ENCODE measurements at regions not wholly inside any gene's neighbourhood (a gene's known extent, or its start where the extent isn't known, plus 50 kb on each side); places are given as distances from the start of the nearest gene placed in this dataset.
A peak's percentile ranks its signal among the peaks of the same experiment; 100 is the strongest.
"Not testable (repeated sequence)": the region's sequence is repeated elsewhere in the genome, so short reads cannot be mapped to it uniquely, and the experiment has no call there.

DNA sequence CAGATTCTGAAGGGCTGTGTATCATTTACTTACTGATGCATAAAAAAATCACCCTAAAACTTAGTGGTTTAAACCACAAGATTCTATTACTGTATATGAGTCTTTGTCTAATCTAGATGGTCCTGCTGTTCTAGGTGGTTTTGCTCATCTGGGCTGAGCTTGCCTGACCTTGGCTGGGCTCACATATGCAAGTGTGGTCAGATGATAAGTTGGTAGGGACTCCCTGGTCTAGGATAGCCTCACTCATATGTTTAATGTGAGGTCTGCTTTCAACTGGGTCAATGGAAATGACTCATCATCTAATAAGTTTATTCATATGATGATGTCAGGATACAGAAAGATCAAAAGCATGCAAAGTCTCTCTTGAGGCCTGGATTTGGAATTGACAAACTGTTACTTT is 887.8 kb downstream of the TRHDE start:
- H3K4me1 Mint-ChIP-seq, result no peaks in the 10 kb centered on the region
- H3K4me3 Mint-ChIP-seq, result no peak overlapping the region
- DNase-seq (ENCODE audit: low spot score in 2 of 2), result no peak
- H3K36me3 Mint-ChIP-seq, result no peaks in the 10 kb centered on the region
- ATAC-seq, result no peak
- H3K9me3 Mint-ChIP-seq, result peaks cover 9% of the 10 kb centered on the region
- H3K27ac Mint-ChIP-seq, result no peak overlapping the region

DNA sequence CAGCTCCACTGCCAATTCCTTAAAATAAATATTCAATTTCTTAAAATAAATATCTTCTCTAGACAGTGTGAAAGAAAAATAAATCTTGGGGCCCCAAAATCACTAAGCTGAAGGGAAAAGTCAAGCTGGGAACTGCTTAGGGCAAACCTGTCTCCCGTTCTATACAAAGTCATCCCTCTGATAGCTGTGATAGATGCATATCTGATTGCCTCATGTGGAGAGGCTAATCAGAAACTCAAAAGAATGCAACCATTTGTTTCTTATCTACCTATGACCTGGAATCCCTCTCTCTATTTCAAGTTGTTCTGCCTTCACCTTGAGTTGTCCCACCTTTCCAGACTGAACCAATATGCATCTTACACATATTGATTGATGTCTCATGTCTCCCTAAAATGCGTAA is 889.8 kb downstream of the TRHDE start:
- Mint-ChIP-seq H3K9me3 (peaks cover 9% of the 10 kb centered on the region), H3K4me3 (no peak overlapping the region), H3K27ac (no peak overlapping the region), H3K36me3 (no peaks in the 10 kb centered on the region), H3K4me1 (no peaks in the 10 kb centered on the region)
- ATAC-seq, result no peak
- no peak for DNase-seq (ENCODE audit: low spot score in 2 of 2)

DNA sequence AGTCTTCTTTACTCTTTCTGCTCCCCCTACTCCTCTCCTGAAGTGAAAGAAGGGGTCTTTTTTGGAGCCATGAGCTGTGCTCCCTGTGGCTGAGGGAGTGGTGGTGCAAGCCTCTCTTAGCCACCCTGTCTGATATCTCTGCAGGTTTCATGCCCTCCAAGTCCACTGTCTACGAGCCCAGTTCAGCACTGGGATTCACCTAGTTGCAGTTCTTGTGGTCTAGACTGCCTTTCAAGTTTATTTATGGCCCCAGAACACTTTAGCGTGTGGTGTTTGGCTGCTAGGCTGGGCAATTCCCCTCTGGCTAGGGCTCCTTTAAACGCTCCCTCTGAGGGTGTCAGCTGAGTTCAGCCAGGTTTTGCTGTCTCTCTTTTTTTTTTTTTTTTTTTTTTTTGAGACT is 908.6 kb downstream of the TRHDE start:
- no peak for DNase-seq (ENCODE audit: low spot score in 2 of 2)
- H3K9me3 Mint-ChIP-seq, result peaks cover 20% of the 10 kb centered on the region
- no peaks in the 10 kb centered on the region for H3K4me1 Mint-ChIP-seq
- ATAC-seq, result peak; percentile 16
- H3K4me3 Mint-ChIP-seq, result no peak overlapping the region
- H3K36me3 Mint-ChIP-seq, result no peaks in the 10 kb centered on the region
- H3K27ac Mint-ChIP-seq, result no peak overlapping the region

DNA sequence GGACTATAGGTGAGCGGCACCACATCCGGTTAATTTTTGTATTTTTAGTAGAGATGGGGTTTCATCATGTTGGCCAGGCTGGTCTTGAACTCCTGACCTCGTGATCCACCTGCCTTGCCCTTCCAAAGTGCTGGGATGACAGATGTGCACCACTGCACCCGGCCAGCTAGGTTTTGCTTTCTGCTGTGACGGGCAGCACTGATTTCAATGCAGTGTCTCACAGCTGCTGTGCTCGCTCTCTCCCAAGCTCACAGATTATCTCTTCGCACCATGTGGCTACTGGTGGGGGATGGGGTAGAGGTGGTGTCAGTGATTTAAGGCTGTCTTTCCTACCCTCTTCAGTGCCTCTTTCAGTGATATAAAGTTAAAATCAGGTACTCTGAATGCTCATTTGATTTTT is 909.1 kb downstream of the TRHDE start:
- Mint-ChIP-seq H3K27ac (no peak overlapping the region), H3K36me3 (no peaks in the 10 kb centered on the region), H3K4me3 (no peak overlapping the region), H3K9me3 (peaks cover 22% of the 10 kb centered on the region), H3K4me1 (no peaks in the 10 kb centered on the region)
- ATAC-seq (no peak), DNase-seq (ENCODE audit: low spot score in 2 of 2) (no peak)

DNA sequence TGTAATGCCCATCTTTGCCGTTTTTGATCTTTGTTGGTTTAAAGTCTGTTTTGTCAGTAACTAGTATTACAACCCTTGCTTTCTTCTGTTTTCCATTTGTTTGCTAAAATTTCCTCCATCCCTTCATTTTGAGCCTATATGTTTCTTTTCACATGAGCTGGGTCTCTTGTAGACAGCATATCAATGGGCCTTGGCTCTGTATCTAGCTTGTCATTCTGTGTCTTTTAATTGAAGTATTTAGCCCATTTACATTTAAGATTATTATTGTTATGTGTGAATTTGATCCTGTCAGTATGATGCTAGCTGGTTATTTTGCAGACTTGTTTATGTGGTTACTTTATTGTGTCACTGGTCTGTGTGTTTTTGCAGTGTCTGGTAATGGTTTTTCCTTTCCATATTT is 913.2 kb downstream of the TRHDE start:
- H3K9me3 Mint-ChIP-seq, result peaks cover 27% of the 10 kb centered on the region
- no peak overlapping the region for H3K4me3 Mint-ChIP-seq
- no peak overlapping the region for H3K27ac Mint-ChIP-seq
- ATAC-seq (no peak), DNase-seq (ENCODE audit: low spot score in 2 of 2) (no peak)
- H3K36me3 Mint-ChIP-seq, result no peaks in the 10 kb centered on the region
- no peaks in the 10 kb centered on the region for H3K4me1 Mint-ChIP-seq

DNA sequence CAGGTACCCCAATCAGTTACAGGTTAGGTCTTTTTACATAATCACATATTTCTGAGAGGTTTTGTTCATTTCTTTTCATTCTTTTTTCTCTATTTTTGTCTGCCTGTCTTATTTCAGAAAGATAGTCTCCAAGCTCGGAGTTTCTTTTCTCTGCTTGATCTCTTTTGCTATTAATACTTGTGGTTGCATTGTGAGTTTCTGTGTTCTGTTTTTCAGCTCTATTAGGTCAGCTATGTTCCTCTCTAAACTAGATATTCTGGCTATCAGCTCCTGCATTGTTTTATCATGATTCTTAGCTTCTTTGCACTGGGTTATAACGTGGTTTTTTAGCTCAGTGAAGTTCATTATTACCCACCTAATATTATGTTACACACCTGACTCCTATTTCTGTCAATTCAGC is 914.1 kb downstream of the TRHDE start:
- Mint-ChIP-seq H3K4me3 (no peak overlapping the region), H3K4me1 (no peaks in the 10 kb centered on the region), H3K9me3 (peaks cover 30% of the 10 kb centered on the region), H3K36me3 (no peaks in the 10 kb centered on the region), H3K27ac (no peak overlapping the region)
- no peak for ATAC-seq
- DNase-seq (ENCODE audit: low spot score in 2 of 2), result no peak

DNA sequence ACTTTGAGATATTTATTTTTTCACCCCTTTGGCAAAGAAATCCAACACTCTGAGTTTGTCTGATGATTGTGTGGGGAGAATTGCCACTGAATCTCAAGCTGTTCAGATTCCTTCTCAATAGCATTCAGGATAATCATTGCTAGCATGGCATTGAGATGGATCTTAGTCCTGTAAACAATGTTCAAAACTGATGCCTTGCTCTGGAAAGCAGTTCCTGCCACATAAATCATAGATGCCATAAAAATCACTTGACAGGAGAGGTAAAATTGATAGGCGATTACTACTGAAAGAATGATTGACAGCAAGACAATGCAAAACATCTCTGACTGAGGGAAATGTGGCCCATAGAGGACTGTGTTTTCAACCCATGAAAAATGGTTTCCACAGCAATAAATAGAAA is 915.6 kb downstream of the TRHDE start:
- Mint-ChIP-seq H3K27ac (no peak overlapping the region), H3K9me3 (peaks cover 34% of the 10 kb centered on the region), H3K4me3 (no peak overlapping the region), H3K4me1 (no peaks in the 10 kb centered on the region), H3K36me3 (no peaks in the 10 kb centered on the region)
- no peak for DNase-seq (ENCODE audit: low spot score in 2 of 2)
- no peak for ATAC-seq

DNA sequence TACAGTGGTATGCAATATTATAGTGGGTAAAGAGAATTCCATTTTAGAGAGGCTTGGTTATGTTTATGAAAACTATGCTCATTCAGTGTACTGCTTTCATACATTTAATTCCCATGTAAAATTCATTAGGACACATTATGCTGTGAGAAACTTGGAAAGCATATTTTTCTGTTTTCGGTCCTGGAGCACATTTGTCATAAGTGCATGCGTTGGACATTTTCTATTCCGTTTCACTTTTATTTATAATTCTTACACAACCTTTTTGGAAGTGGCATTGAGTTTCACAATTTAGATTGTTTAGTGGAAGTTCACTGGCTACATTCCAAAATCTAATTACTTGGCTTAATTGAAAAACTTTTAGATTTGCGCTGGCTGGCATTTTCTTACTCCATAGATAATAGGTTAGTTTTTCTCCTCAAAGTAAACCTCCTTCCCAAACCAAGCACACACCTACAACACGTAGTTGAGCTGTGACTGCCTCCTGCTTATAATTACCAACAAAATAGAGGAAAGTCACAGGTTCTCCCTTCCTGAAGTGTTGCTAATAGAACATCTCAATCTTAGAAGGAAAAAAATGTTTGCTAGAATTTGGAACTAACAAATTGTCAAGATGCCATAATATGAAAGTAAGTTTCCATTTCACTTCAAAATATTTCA is 938.5 kb downstream of the TRHDE start:
- Mint-ChIP-seq H3K4me1 (no peaks in the 10 kb centered on the region), H3K4me3 (no peak overlapping the region), H3K9me3 (peaks cover 13% of the 10 kb centered on the region), H3K36me3 (no peaks in the 10 kb centered on the region), H3K27ac (no peak overlapping the region)
- DNase-seq (ENCODE audit: low spot score in 2 of 2) (no peak), ATAC-seq (no peak)

DNA sequence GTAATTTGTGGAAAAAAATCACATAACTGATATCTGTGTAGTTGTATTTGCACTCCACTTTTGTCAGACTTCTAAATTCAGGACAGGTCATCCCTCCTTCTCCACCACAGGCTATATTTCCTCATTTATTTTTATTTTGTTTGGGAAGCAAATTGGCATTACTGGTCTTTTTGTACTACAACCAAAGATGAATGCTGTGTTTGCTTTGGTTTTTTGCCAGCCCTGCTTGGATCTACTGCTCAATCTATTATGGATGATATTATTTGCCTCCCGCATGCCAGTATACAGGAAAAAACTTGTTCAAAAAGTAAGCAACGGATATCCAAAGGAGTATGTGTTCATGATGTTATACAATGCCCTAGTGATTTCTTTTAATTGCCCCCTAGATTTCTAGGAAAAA is 948.8 kb downstream of the TRHDE start:
- ATAC-seq, result no peak
- DNase-seq (ENCODE audit: low spot score in 2 of 2), result no peak
- Mint-ChIP-seq H3K27ac (no peak overlapping the region), H3K4me3 (no peak overlapping the region), H3K36me3 (no peaks in the 10 kb centered on the region), H3K4me1 (no peaks in the 10 kb centered on the region), H3K9me3 (peaks cover 6% of the 10 kb centered on the region)

DNA sequence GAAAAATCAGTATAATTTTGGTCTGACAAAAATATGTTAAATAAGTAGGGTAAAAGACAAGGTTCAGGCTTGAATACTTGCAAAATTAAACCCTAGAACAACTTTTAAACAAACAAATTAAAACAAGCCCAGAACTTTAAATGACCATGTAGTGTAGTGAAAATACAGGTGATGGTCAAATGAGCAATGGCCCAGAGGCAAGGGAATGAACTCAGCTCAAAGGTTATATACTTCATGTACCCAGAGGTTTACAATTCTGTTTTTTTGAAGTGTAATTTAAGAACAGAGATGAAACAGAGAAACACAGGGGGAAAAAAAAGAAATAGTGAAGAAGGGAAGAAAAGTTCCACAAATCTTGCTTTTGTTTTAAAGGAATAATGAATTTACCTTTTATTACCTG is 949.2 kb downstream of the TRHDE start:
- Mint-ChIP-seq H3K4me3 (no peak overlapping the region), H3K27ac (no peak overlapping the region), H3K4me1 (no peaks in the 10 kb centered on the region), H3K36me3 (no peaks in the 10 kb centered on the region), H3K9me3 (peaks cover 6% of the 10 kb centered on the region)
- DNase-seq (ENCODE audit: low spot score in 2 of 2) (no peak), ATAC-seq (no peak)

DNA sequence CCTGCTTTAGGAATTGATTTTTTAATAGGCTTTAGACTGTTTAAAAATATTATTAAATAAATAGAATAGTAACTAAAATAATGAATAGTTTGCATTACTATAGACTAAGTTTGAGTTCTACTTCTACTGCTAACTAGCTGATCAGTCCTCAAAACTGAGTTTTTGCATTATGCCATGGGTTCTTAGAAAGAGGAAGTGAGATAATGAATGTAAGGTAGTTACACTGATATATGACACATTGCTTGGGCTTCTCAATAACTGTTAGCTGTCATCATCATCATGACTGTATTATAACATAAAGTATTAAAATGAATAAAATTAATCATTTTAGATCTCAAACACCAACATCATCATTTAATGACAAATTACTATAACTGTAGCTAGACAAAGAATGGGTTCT is 949.7 kb downstream of the TRHDE start:
- Mint-ChIP-seq H3K4me3 (no peak overlapping the region), H3K27ac (no peak overlapping the region), H3K9me3 (peaks cover 6% of the 10 kb centered on the region), H3K4me1 (no peaks in the 10 kb centered on the region), H3K36me3 (no peaks in the 10 kb centered on the region)
- DNase-seq (ENCODE audit: low spot score in 2 of 2) (no peak), ATAC-seq (no peak)

DNA sequence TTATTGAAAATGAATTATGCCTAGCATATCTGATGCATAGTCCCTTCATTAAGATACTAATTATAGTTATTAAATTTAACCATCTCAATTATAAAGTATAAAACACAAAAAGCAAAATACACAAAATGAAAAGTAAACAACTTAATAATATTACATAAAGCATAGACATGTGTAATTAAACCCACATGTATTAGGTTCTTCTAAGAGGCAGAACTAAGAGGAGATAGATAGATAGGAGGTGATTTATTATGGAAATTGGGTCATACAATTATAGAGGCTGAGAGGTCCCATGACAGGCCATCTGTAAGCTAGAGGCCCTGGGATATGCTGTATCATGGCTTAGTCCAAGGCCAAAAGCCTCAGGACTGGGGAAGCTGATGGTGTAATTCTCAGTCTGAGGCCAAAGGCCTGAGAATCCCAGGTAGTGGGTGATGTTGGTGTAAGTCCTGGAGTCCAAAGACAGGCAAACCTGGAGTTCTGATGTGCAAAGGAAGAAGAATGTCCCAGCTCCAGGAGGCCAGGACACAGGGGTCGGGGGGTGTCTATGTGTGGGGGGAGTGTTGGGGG is 953.3 kb downstream of the TRHDE start:
- Mint-ChIP-seq H3K9me3 (peaks cover 12% of the 10 kb centered on the region), H3K36me3 (no peaks in the 10 kb centered on the region), H3K4me1 (no peaks in the 10 kb centered on the region), H3K4me3 (no peak overlapping the region), H3K27ac (no peak overlapping the region)
- ATAC-seq, result no peak
- no peak for DNase-seq (ENCODE audit: low spot score in 2 of 2)

DNA sequence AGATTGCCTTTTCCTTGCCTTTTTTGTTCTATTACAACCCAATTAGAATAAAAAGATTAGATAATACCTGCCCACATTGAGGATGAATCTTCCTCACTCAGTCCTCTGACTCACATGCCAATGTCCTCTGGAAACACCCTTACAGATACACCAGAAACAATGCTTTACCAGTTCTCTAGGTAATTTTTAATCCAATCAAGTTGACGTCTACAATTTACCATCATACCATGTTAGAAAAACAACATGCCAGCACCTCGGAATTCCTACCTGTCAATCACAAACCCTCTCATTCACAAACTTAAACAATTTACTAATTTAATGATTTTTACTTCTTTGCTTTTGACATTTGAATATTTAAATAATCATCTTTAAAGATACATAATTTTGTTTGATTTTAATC is 953.8 kb downstream of the TRHDE start:
- ATAC-seq, result no peak

DNA sequence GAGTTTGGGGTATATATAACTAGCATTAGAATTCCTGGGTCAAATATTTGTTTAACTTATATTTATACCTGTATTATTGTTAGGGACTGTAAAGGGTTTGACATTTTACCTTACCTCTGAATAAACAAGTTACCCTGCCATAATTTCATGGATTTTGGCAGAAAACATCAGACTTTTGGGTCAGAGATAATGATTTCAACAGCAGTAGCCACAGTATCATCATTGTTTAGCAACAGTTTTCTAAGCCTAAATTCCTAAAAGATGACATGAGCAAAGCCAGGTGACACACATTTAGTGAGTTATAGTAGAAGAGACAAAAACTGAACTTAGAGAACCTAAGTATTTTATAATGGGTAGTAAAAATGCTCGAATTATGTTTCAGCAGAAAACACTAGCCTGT is 954.4 kb downstream of the TRHDE start:
- no peak overlapping the region for H3K27ac Mint-ChIP-seq
- H3K4me1 Mint-ChIP-seq, result no peaks in the 10 kb centered on the region
- ATAC-seq (no peak), DNase-seq (ENCODE audit: low spot score in 2 of 2) (no peak)
- H3K4me3 Mint-ChIP-seq, result no peak overlapping the region
- H3K36me3 Mint-ChIP-seq, result no peaks in the 10 kb centered on the region
- peaks cover 12% of the 10 kb centered on the region for H3K9me3 Mint-ChIP-seq

More for the DNA sequence above, 953.8 kb downstream of the TRHDE start:
- no peaks in the 10 kb centered on the region for H3K4me1 Mint-ChIP-seq
- H3K27ac Mint-ChIP-seq, result no peak overlapping the region
- H3K4me3 Mint-ChIP-seq, result no peak overlapping the region
- H3K9me3 Mint-ChIP-seq, result peaks cover 12% of the 10 kb centered on the region
- H3K36me3 Mint-ChIP-seq, result no peaks in the 10 kb centered on the region
- no peak for DNase-seq (ENCODE audit: low spot score in 2 of 2)

DNA sequence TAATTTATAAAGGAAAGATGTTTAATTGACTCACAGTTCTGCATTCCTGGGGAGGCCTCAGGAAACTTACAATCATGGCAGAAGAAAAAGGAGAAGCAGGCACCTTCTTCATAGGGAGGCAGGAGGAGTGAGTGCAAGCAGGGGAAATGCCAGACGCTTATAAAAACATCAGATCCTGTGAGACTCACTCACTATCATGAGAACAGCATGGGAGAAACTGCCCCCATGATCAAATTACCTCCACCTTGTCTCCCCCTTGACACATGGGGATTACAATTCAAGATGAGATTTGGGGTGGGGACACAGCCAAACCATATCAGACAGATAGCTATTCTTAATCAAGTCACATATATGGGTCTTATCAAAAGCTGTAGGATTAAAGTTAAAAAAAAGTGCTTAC is 956.7 kb downstream of the TRHDE start:
- H3K9me3 Mint-ChIP-seq, result peaks cover 12% of the 10 kb centered on the region
- not testable (repeated sequence) for H3K36me3 Mint-ChIP-seq; H3K4me1 Mint-ChIP-seq; H3K4me3 Mint-ChIP-seq; DNase-seq (ENCODE audit: low spot score in 2 of 2); ATAC-seq; H3K27ac Mint-ChIP-seq

DNA sequence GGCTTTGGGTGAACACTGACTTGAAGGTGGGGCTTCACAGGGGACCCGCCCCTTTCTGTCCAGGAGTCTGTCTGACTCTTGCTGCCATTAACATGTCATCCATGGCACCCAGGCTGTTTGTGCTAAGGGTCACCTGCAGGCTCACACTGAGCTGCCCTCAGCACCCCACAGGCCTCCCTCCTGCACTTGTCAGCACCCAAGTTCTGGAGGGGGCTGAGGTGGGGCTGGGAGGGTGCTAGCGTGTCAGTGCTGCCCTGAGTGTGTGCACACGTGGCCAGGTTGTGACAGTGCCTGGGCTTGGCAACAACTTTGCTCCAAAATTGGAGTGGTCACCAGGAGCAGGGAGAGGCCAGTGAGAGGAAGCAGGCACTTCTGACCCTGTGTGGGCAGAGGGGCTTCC is 963.2 kb downstream of the TRHDE start:
- no peak overlapping the region for H3K27ac Mint-ChIP-seq
- peaks cover 13% of the 10 kb centered on the region for H3K9me3 Mint-ChIP-seq
- H3K4me3 Mint-ChIP-seq, result no peak overlapping the region
- no peaks in the 10 kb centered on the region for H3K36me3 Mint-ChIP-seq
- DNase-seq (ENCODE audit: low spot score in 2 of 2) (no peak), ATAC-seq (peak; percentile 19)
- no peaks in the 10 kb centered on the region for H3K4me1 Mint-ChIP-seq

DNA sequence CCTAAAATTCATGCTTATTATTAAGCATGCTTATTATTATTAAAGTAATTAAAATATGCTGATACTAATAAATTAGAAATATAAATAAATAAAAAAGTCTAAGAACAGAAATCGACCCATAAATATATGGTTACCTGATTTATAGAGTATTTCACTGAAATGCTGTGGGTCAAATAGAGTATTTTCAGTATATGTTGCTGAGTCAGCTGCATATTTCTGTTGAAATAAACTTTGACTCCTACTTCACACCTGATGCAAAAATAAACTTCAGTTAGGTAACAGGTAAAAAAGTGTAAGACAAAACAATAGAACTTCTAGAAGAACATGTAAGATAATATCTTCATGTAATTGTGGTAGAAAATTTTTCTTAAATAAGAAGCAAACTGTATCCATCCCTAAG is 967.9 kb downstream of the TRHDE start:
- ATAC-seq (no peak), DNase-seq (ENCODE audit: low spot score in 2 of 2) (no peak)
- H3K27ac Mint-ChIP-seq, result no peak overlapping the region
- H3K9me3 Mint-ChIP-seq, result peaks cover 10% of the 10 kb centered on the region
- H3K4me3 Mint-ChIP-seq, result no peak overlapping the region
- H3K36me3 Mint-ChIP-seq, result no peaks in the 10 kb centered on the region
- no peaks in the 10 kb centered on the region for H3K4me1 Mint-ChIP-seq

Data from stimulated activated effector memory CD8-positive, alpha-beta T cell treated with anti-CD3 and anti-CD28 coated beads, Interleukin-12 subunit alpha, Interleukin-12 subunit beta, amount 100 ng/mL, for 72 hours (primary cell).